ENCODE measurements at regions not wholly inside any gene's neighbourhood (a gene's known extent, or its start where the extent isn't known, plus 50 kb on each side); places are given as distances from the start of the nearest gene placed in this dataset.

GRCh38 chr18:41119031-41119430 lies 836.0 kb upstream of the PIK3C3 start:
- no peaks in the 10 kb centered on the region for H3K27me3 ChIP-seq (ENCODE audit: low read length)

DNA sequence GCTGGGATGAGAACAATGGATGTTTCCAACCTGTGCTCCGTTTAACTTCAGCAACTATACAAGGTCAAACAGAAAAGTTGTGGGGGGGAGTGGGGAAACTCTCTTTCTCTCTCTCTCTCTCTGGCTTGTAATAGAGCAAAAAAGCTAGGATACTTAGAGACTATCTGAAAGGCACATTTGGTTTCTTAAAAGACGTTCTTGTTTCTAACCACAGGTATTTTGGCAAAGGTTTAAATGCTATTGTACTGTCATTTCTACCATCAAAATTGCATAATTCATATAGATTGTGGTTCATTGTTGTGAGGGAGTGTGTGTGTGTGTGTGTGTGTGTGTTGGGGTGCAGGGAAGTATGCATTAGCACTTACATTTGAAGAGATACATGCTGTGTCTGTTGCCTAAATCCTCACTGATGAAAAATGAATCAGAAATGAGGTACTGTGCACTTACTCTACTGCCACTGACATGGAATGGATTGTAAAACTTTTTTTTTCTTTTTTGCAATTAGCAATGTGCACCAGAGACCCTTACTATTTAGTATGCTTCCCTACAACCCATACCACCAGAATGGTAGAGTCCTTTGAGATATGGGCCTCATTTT lies 841.0 kb upstream of the PIK3C3 start:
- no peak for DNase-seq
- Histone ChIP-seq H3K79me2 (ENCODE audit: low read length) (no peaks in the 10 kb centered on the region), H3K9me3 (ENCODE audit: low read length) (no peaks in the 10 kb centered on the region), H2AFZ (ENCODE audit: low read length) (no peak overlapping the region), H3K27ac (ENCODE audit: low read length) (no peak overlapping the region), H3K9me2 (replicated peaks; ENCODE audit: insufficient read depth, low read length) (no peaks in the 10 kb centered on the region), H3K36me3 (ENCODE audit: insufficient read depth, low read length) (no peaks in the 10 kb centered on the region), H3K4me3 (ENCODE audit: low read length) (no peak overlapping the region), H3K4me1 (ENCODE audit: low read length) (peaks cover 4% of the 10 kb centered on the region; the same call in 1 of the 2 replicates), H3K4me2 (ENCODE audit: low read depth, low read length, poor library complexity, severe bottlenecking) (no peak overlapping the region), H3K9ac (ENCODE audit: low read length) (no peak overlapping the region), H4K20me1 (ENCODE audit: insufficient read depth, low read depth, low read length) (no peaks in the 10 kb centered on the region), H3K27me3 (ENCODE audit: low read length) (no peaks in the 10 kb centered on the region)

More at GRCh38 chr18:41119031-41119430, 836.0 kb upstream of the PIK3C3 start:
- no peaks in the 10 kb centered on the region for H3K9me2 ChIP-seq (replicated peaks; ENCODE audit: insufficient read depth, low read length)
- no peaks in the 10 kb centered on the region for H3K79me2 ChIP-seq (ENCODE audit: low read length)
- H4K20me1 ChIP-seq (ENCODE audit: insufficient read depth, low read depth, low read length): no peaks in the 10 kb centered on the region
- H3K4me1 ChIP-seq (ENCODE audit: low read length): peaks cover 6% of the 10 kb centered on the region; the same call in 1 of the 2 replicates
- H3K9ac ChIP-seq (ENCODE audit: low read length): no peak overlapping the region
- no peak for DNase-seq
- no peaks in the 10 kb centered on the region for H3K36me3 ChIP-seq (ENCODE audit: insufficient read depth, low read length)
- no peak overlapping the region for H2AFZ ChIP-seq (ENCODE audit: low read length)
- no peak overlapping the region for H3K4me2 ChIP-seq (ENCODE audit: low read depth, low read length, poor library complexity, severe bottlenecking)
- H3K9me3 ChIP-seq (ENCODE audit: low read length): no peaks in the 10 kb centered on the region
- no peak overlapping the region for H3K4me3 ChIP-seq (ENCODE audit: low read length)
- H3K27ac ChIP-seq (ENCODE audit: low read length): no peak overlapping the region

- H3K9me3 ChIP-seq (ENCODE audit: low read length): peaks cover 4% of the 10 kb centered on the region; the same call in 1 of the 2 replicates
- H3K9me2 ChIP-seq (replicated peaks; ENCODE audit: insufficient read depth, low read length): no peaks in the 10 kb centered on the region
- DNase-seq: no peak
- no peaks in the 10 kb centered on the region for H3K36me3 ChIP-seq (ENCODE audit: insufficient read depth, low read length)
- H3K9ac ChIP-seq (ENCODE audit: low read length): no peak overlapping the region
- no peak overlapping the region for H3K4me3 ChIP-seq (ENCODE audit: low read length)
- no peak overlapping the region for H3K4me2 ChIP-seq (ENCODE audit: low read depth, low read length, poor library complexity, severe bottlenecking)
- 0 out of 2 replicates have a peak overlapping the region, but pooled peaks have one; percentile 14 for H2AFZ ChIP-seq (ENCODE audit: low read length)
- no peaks in the 10 kb centered on the region for H3K27me3 ChIP-seq (ENCODE audit: low read length)
- peaks cover 12% of the 10 kb centered on the region for H3K4me1 ChIP-seq (ENCODE audit: low read length)
- no peak overlapping the region for H3K27ac ChIP-seq (ENCODE audit: low read length)
- no peaks in the 10 kb centered on the region for H3K79me2 ChIP-seq (ENCODE audit: low read length)
- H4K20me1 ChIP-seq (ENCODE audit: insufficient read depth, low read depth, low read length): no peaks in the 10 kb centered on the region
Measured at GRCh38 chr18:41099451-41099850, 855.6 kb upstream of the PIK3C3 start.

DNA sequence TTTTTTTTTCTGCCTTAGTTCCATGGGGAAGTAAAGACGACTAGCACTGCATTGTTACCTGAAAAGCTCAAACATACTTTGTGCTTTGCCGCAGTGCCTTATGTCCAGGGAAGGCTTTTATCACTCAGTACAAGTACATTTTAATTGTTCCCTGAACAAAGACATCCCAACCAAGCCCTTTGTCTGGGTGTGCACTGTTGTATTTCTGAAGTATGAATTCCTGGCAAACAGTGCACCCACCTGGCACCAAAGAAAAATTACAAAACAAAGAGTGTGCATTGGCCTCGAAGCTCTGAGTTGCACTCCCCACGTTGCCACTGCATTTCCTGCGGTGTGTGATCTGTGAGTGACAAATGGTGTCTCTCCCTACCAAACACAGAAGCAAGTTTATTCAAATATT lies 858.5 kb upstream of the PIK3C3 start:
- H4K20me1 ChIP-seq (ENCODE audit: insufficient read depth, low read depth, low read length): no peaks in the 10 kb centered on the region
- H3K36me3 ChIP-seq (ENCODE audit: insufficient read depth, low read length): no peaks in the 10 kb centered on the region
- H3K27ac ChIP-seq (ENCODE audit: low read length): no peak overlapping the region
- no peak overlapping the region for H3K9ac ChIP-seq (ENCODE audit: low read length)
- DNase-seq: peak; percentile 59
- H2AFZ ChIP-seq (ENCODE audit: low read length): 0 out of 2 replicates have a peak overlapping the region, but pooled peaks have one; percentile 30
- H3K79me2 ChIP-seq (ENCODE audit: low read length): no peaks in the 10 kb centered on the region
- no peaks in the 10 kb centered on the region for H3K9me2 ChIP-seq (replicated peaks; ENCODE audit: insufficient read depth, low read length)
- H3K27me3 ChIP-seq (ENCODE audit: low read length): no peaks in the 10 kb centered on the region
- peaks cover 12% of the 10 kb centered on the region for H3K4me1 ChIP-seq (ENCODE audit: low read length)
- H3K4me2 ChIP-seq (ENCODE audit: low read depth, low read length, poor library complexity, severe bottlenecking): no peak overlapping the region
- no peaks in the 10 kb centered on the region for H3K9me3 ChIP-seq (ENCODE audit: low read length)
- H3K4me3 ChIP-seq (ENCODE audit: low read length): no peak overlapping the region

DNA sequence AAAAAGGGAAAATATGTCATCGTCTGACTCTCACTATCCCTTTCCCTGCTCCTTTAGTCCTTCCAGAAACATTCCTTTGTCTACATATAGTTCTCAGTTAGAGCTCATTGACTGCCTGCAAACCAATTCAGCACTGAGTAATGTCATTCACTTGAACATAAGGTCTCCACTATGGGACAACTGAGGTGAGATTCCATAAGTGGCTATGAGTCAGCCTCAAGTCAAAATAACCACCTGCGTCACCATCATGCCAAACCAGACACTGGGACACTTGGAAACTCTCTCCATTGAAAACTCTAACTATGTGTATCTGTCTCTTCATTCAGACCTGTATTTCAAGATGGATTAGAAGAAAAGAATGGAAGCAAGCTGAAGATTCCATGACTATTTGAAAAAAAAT lies 878.0 kb upstream of the PIK3C3 start:
- Histone ChIP-seq H3K4me2 (ENCODE audit: low read depth, low read length, poor library complexity, severe bottlenecking) (no peak overlapping the region), H3K4me1 (ENCODE audit: low read length) (no peaks in the 10 kb centered on the region), H3K9me2 (replicated peaks; ENCODE audit: insufficient read depth, low read length) (peaks cover 7% of the 10 kb centered on the region; the same call in 1 of the 2 replicates), H2AFZ (ENCODE audit: low read length) (no peak overlapping the region), H3K36me3 (ENCODE audit: insufficient read depth, low read length) (no peaks in the 10 kb centered on the region), H3K27ac (ENCODE audit: low read length) (no peak overlapping the region), H3K79me2 (ENCODE audit: low read length) (no peaks in the 10 kb centered on the region), H3K9me3 (ENCODE audit: low read length) (no peaks in the 10 kb centered on the region), H4K20me1 (ENCODE audit: insufficient read depth, low read depth, low read length) (no peaks in the 10 kb centered on the region), H3K9ac (ENCODE audit: low read length) (no peak overlapping the region), H3K27me3 (ENCODE audit: low read length) (no peaks in the 10 kb centered on the region), H3K4me3 (ENCODE audit: low read length) (no peak overlapping the region)
- no peak for DNase-seq

GRCh38 chr18:41075212-41075611 lies 879.8 kb upstream of the PIK3C3 start:
- Histone ChIP-seq H3K27me3 (ENCODE audit: low read length) (no peaks in the 10 kb centered on the region), H3K36me3 (ENCODE audit: insufficient read depth, low read length) (no peaks in the 10 kb centered on the region), H4K20me1 (ENCODE audit: insufficient read depth, low read depth, low read length) (no peaks in the 10 kb centered on the region), H3K4me1 (ENCODE audit: low read length) (no peaks in the 10 kb centered on the region), H3K9me3 (ENCODE audit: low read length) (no peaks in the 10 kb centered on the region), H3K4me3 (ENCODE audit: low read length) (no peak overlapping the region), H3K27ac (ENCODE audit: low read length) (no peak overlapping the region), H3K4me2 (ENCODE audit: low read depth, low read length, poor library complexity, severe bottlenecking) (no peak overlapping the region), H3K9me2 (replicated peaks; ENCODE audit: insufficient read depth, low read length) (no peaks in the 10 kb centered on the region), H3K9ac (ENCODE audit: low read length) (no peak overlapping the region), H3K79me2 (ENCODE audit: low read length) (no peaks in the 10 kb centered on the region), H2AFZ (ENCODE audit: low read length) (no peak overlapping the region)
- no peak for DNase-seq

GRCh38 chr18:41073372-41073954 lies 881.6 kb upstream of the PIK3C3 start:
- H4K20me1 ChIP-seq (ENCODE audit: insufficient read depth, low read depth, low read length): no peaks in the 10 kb centered on the region
- H3K9me2 ChIP-seq (replicated peaks; ENCODE audit: insufficient read depth, low read length): no peaks in the 10 kb centered on the region
- no peak for DNase-seq
- H3K79me2 ChIP-seq (ENCODE audit: low read length): no peaks in the 10 kb centered on the region
- no peak overlapping the region for H3K4me2 ChIP-seq (ENCODE audit: low read depth, low read length, poor library complexity, severe bottlenecking)
- H3K27me3 ChIP-seq (ENCODE audit: low read length): no peaks in the 10 kb centered on the region
- no peak overlapping the region for H3K27ac ChIP-seq (ENCODE audit: low read length)
- H3K9ac ChIP-seq (ENCODE audit: low read length): no peak overlapping the region
- no peak overlapping the region for H3K4me3 ChIP-seq (ENCODE audit: low read length)
- no peaks in the 10 kb centered on the region for H3K36me3 ChIP-seq (ENCODE audit: insufficient read depth, low read length)
- no peaks in the 10 kb centered on the region for H3K9me3 ChIP-seq (ENCODE audit: low read length)
- no peaks in the 10 kb centered on the region for H3K4me1 ChIP-seq (ENCODE audit: low read length)
- H2AFZ ChIP-seq (ENCODE audit: low read length): no peak overlapping the region

- H4K20me1 ChIP-seq (ENCODE audit: insufficient read depth, low read depth, low read length): no peaks in the 10 kb centered on the region
- H3K9ac ChIP-seq (ENCODE audit: low read length): no peak overlapping the region
- no peaks in the 10 kb centered on the region for H3K36me3 ChIP-seq (ENCODE audit: insufficient read depth, low read length)
- H2AFZ ChIP-seq (ENCODE audit: low read length): no peak overlapping the region
- no peaks in the 10 kb centered on the region for H3K27me3 ChIP-seq (ENCODE audit: low read length)
- H3K4me1 ChIP-seq (ENCODE audit: low read length): no peaks in the 10 kb centered on the region
- no peak overlapping the region for H3K4me2 ChIP-seq (ENCODE audit: low read depth, low read length, poor library complexity, severe bottlenecking)
- H3K27ac ChIP-seq (ENCODE audit: low read length): no peak overlapping the region
- no peak overlapping the region for H3K4me3 ChIP-seq (ENCODE audit: low read length)
- no peak for DNase-seq
- no peaks in the 10 kb centered on the region for H3K9me3 ChIP-seq (ENCODE audit: low read length)
- no peaks in the 10 kb centered on the region for H3K79me2 ChIP-seq (ENCODE audit: low read length)
- no peaks in the 10 kb centered on the region for H3K9me2 ChIP-seq (replicated peaks; ENCODE audit: insufficient read depth, low read length)
Measured at GRCh38 chr18:41072946-41073345, 882.1 kb upstream of the PIK3C3 start.

Measured in Karpas-422 (cell line).